Upper lobe of left lung (tissue), 6 donors: ENCODE measurements at regions not wholly inside any gene's neighbourhood (a gene's known extent, or its start where the extent isn't known, plus 50 kb on each side); places are given as distances from the start of the nearest gene placed in this dataset.

Experiments
- ATAC-seq, 2 donors: fragments of 200-7000 bp; cut with Tn5 transposase; one replicate each; pipeline ENCODE4 v1.9.1; 2022; ENCODE audit warnings: mild to moderate bottlenecking in 2 of 2, moderate library complexity in 2 of 2; ENCODE audit not compliant: low FRiP score in 2 of 2
- DNase-seq, 2 donors: peaks; one replicate each; pipeline ENCODE4 v3.0.0-alpha.2; 2019 to 2020
- H3K27ac ChIP-seq, 4 donors: fragments of 200-600 bp; sonication (generic); one replicate each; pipeline ENCODE4 v1.5.1; 2016 to 2019
- H3K27me3 ChIP-seq, 4 donors: fragments of 200-600 bp; sonication (generic); one replicate each; pipeline ENCODE4 v1.5.1; 2017 to 2019
- H3K36me3 ChIP-seq, 4 donors: fragments of 200-600 bp; sonication (generic); one replicate each; pipeline ENCODE4 v1.5.1; 2016 to 2019
- H3K4me1 ChIP-seq, 4 donors: fragments of 200-600 bp; sonication (generic); one replicate each; pipeline ENCODE4 v1.5.1; 2018 to 2019
- H3K4me3 ChIP-seq, 4 donors: fragments of 200-600 bp; sonication (generic); one replicate each; pipeline ENCODE4 v1.5.1; 2017 to 2019; ENCODE audit warnings: mild to moderate bottlenecking in 2 of 4, moderate library complexity in 1 of 4
- H3K9me3 ChIP-seq, 4 donors: fragments of 200-600 bp; sonication (generic); one replicate each; pipeline ENCODE4 v1.5.1; 2018 to 2019
- EP300 ChIP-seq, 4 donors: sonication (generic); formaldehyde crosslinking; IDR thresholded peaks; one replicate each; pipeline ENCODE4 v1.5.1; 2017; ENCODE audit warnings: antibody characterized with exemption in 4 of 4, control low read depth in 2 of 4
- POLR2A ChIP-seq, 4 donors: fragments of 450-650 bp; IDR thresholded peaks; one replicate each; pipeline ENCODE4 v1.5.1; 2016 to 2017; ENCODE audit warnings: antibody characterized with exemption in 4 of 4, mild to moderate bottlenecking in 2 of 4
- POLR2AphosphoS5 ChIP-seq, 2 donors: sonication (generic); formaldehyde crosslinking; IDR thresholded peaks; one replicate each; pipeline ENCODE4 v1.5.1; 2017; ENCODE audit warnings: antibody characterized with exemption in 2 of 2
- whole genome bisulfite sequencing, 2 donors: methylation state at CpG; one replicate each; pipeline ENCODE4 v1.1.5; 2017 to 2018; 5-methylcytosine and 5-hydroxymethylcytosine counted together
- TF ChIP-seq, protein P1 (sequence below), 6 experiments: fragments of 450-650 bp in 4 of 6; fragments of 200-600 bp in 2 of 6; sonication (generic) in 2 of 6; IDR thresholded peaks; one replicate each; pipeline ENCODE4 v1.5.1; 2016 to 2019; ENCODE audit warnings: antibody characterized with exemption in 6 of 6
- donor health status: DM: no; HTN: no; CAD: no; lungs with moderate emphysema.
- donor health status: DM: no; HTN: yes; CAD: no; lungs with severe emphysema.

- Histone ChIP-seq H3K27ac (no peak overlapping the region), H3K9me3 (no peaks in the 10 kb centered on the region), H3K4me3 (no peak overlapping the region), H3K27me3 (no peaks in the 10 kb centered on the region), H3K36me3 (no peaks in the 10 kb centered on the region), H3K4me1 (no peaks in the 10 kb centered on the region)
- WGBS, 2 donors: 78 to 83% methylated on average over 4 of the region's 4 CpGs
- no peak for ATAC-seq
- TF ChIP-seq EP300 (IDR thresholded peaks at IDR 0.05) (no peak), POLR2A (IDR thresholded peaks at IDR 0.05) (no peak), POLR2AphosphoS5 (IDR thresholded peaks at IDR 0.05) (no peak)
- TF ChIP-seq, protein P1, sequence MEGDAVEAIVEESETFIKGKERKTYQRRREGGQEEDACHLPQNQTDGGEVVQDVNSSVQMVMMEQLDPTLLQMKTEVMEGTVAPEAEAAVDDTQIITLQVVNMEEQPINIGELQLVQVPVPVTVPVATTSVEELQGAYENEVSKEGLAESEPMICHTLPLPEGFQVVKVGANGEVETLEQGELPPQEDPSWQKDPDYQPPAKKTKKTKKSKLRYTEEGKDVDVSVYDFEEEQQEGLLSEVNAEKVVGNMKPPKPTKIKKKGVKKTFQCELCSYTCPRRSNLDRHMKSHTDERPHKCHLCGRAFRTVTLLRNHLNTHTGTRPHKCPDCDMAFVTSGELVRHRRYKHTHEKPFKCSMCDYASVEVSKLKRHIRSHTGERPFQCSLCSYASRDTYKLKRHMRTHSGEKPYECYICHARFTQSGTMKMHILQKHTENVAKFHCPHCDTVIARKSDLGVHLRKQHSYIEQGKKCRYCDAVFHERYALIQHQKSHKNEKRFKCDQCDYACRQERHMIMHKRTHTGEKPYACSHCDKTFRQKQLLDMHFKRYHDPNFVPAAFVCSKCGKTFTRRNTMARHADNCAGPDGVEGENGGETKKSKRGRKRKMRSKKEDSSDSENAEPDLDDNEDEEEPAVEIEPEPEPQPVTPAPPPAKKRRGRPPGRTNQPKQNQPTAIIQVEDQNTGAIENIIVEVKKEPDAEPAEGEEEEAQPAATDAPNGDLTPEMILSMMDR (IDR thresholded peaks at IDR 0.05): no peak
- DNase-seq: no peak
Observed at GRCh38 chr9:87139099-87139730, 191.9 kb upstream of the GAS1 start.

DNA sequence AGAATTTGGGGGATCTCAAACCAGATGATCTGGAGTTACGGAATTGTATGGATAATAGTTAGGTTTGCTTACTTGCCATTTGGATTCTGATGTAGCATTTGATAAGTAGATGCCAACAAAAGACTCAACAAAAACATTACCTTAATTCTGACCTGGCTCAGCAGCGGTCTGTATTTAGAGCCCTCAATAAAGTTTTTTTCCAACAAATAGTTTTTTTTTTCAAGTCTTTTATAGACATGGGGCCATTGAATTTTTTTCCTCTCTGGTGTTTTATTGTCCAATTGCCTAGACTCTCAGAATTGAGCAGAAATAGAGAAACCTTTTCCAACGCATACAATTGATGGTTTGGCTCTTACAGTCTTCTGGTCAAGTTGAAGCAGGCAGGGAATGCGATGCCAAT is 192.8 kb upstream of the GAS1 start:
- TF ChIP-seq POLR2A (IDR thresholded peaks at IDR 0.05): no peak
- TF ChIP-seq POLR2AphosphoS5 (IDR thresholded peaks at IDR 0.05): no peak
- TF ChIP-seq, protein P1 (IDR thresholded peaks at IDR 0.05): no peak
- TF ChIP-seq EP300 (IDR thresholded peaks at IDR 0.05): no peak
- Histone ChIP-seq H3K27me3 (no peaks in the 10 kb centered on the region), H3K4me1 (no peaks in the 10 kb centered on the region), H3K27ac (no peak overlapping the region), H3K4me3 (no peak overlapping the region), H3K9me3 (no peaks in the 10 kb centered on the region), H3K36me3 (no peaks in the 10 kb centered on the region)
- ATAC-seq (no peak), DNase-seq (no peak)
- 93 to 95% methylated on average over 4 of the region's 4 CpGs for WGBS, 2 donors

DNA sequence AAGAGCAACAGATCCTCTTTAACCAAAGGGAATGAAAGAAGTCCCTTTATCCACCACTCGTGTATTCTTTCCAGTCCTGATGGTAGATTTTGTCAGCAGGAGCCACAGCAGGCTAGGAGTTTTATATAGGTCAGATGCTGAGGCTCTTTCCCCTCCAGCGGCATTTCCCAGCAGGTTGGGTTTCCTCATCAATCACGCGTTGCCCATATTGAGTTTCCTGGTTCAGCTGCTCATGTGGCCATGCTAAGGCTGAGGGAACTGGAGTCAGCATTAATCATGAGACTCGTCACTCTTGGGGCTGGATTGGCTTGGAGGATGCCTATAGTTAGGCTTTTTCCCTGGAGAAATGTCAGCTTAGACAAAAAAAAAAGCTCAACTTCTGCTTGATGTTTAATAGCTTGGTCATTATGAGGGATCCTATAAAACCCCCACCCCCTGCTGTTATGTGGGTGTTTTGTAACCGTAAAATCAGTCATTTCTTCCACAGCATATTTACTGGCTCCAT is 193.4 kb upstream of the GAS1 start:
- no peaks in the 10 kb centered on the region for H3K4me1 ChIP-seq
- no peak overlapping the region for H3K4me3 ChIP-seq
- no peak for TF ChIP-seq POLR2AphosphoS5 (IDR thresholded peaks at IDR 0.05)
- TF ChIP-seq EP300 (IDR thresholded peaks at IDR 0.05): no peak
- TF ChIP-seq, protein P1 (IDR thresholded peaks at IDR 0.05): no peak
- WGBS, 2 donors: 81 to 83% methylated on average over 6 of the region's 6 CpGs
- H3K36me3 ChIP-seq: no peaks in the 10 kb centered on the region
- H3K27me3 ChIP-seq: no peaks in the 10 kb centered on the region
- DNase-seq (no peak), ATAC-seq (no peak)
- no peak overlapping the region for H3K27ac ChIP-seq
- H3K9me3 ChIP-seq: no peaks in the 10 kb centered on the region

DNA sequence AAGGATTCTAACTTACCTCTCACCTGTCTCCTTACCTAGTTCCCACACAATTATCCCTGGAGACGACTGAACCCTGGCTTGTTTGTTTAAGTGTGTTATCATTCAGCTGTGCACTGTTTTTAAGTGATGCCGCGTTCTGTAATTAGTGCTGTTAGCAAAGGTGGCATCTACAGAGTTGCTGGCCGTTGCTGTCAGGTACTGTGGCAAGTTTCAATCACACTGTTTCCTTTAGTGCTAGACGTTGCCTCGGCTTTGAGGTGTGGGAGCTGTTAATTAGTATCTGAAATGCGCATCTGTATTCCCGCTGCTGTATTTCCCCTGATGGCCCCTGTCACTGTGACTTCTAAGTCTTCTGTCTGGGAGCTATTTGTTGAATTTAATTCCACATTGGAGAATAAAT is 193.8 kb upstream of the GAS1 start:
- H3K4me3 ChIP-seq: no peak overlapping the region
- WGBS, 2 donors: 67 to 75% methylated on average over 8 of the region's 8 CpGs
- no peaks in the 10 kb centered on the region for H3K9me3 ChIP-seq
- DNase-seq: no peak
- TF ChIP-seq POLR2A (IDR thresholded peaks at IDR 0.05) (no peak), POLR2AphosphoS5 (IDR thresholded peaks at IDR 0.05) (no peak), EP300 (IDR thresholded peaks at IDR 0.05) (no peak)
- TF ChIP-seq, protein P1 (IDR thresholded peaks at IDR 0.05): no peak
- no peak overlapping the region for H3K27ac ChIP-seq
- no peaks in the 10 kb centered on the region for H3K36me3 ChIP-seq
- no peaks in the 10 kb centered on the region for H3K27me3 ChIP-seq
- H3K4me1 ChIP-seq: no peaks in the 10 kb centered on the region
- ATAC-seq: no peak

DNA sequence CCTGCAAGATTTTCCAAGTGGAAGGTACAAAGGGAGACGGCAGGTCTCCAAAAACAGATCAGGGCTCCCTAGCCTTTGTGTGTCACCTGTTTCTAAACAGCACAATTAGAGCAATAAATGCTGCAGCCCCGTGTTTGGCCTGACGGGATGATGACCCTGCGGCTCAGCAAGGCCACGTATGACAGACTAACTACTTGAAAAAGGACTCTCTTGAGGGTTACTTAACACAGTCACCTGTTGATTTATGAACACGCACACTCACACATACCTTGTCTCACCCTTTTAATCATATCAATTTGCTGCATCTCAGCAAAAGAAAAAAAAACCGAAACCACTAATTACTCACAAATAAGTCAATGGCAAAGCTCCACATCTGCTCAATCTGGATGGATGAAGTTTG is 199.6 kb upstream of the GAS1 start:
- Histone ChIP-seq H3K27me3 (no peaks in the 10 kb centered on the region), H3K27ac (no peak overlapping the region), H3K9me3 (no peaks in the 10 kb centered on the region), H3K4me3 (no peak overlapping the region), H3K4me1 (peaks cover 0 to 14% (median 2%) of the 10 kb centered on the region in 4 donors), H3K36me3 (no peaks in the 10 kb centered on the region)
- no peak for TF ChIP-seq EP300 (IDR thresholded peaks at IDR 0.05)
- no peak for TF ChIP-seq POLR2AphosphoS5 (IDR thresholded peaks at IDR 0.05)
- TF ChIP-seq POLR2A (IDR thresholded peaks at IDR 0.05): no peak
- TF ChIP-seq, protein P1 (IDR thresholded peaks at IDR 0.05): no peak
- ATAC-seq (no peak), DNase-seq (no peak)
- WGBS, 2 donors: 73 to 77% methylated on average over 7 of the region's 7 CpGs
